H1 (cell line): ENCODE measurements at regions not wholly inside any gene's neighbourhood (a gene's known extent, or its start where the extent isn't known, plus 50 kb on each side); places are given as distances from the start of the nearest gene placed in this dataset.

ENCODE experiments used
- CTCF ChIA-PET: fragments of 300-600 bp; sonication (Branson Sonifier 250); formaldehyde crosslinking; loops from one replicate; lab custom pipeline; 2021; ENCODE audit not compliant: partially characterized antibody; lab: Charles Lee
- POLR2A ChIA-PET: fragments of 300-600 bp; sonication (Branson Sonifier 250); formaldehyde crosslinking; loops from one replicate; lab custom pipeline; 2021; ENCODE audit warnings: inconsistent platforms; ENCODE audit not compliant: partially characterized antibody; lab: Charles Lee
- DNase-seq, 2 experiments: peaks; one replicate each; pipeline versions ENCODE4 v3.0.0 to v3.0.0-alpha.2; 2010 to 2022; ENCODE audit warnings: low spot score in 2 of 2, low read depth in 1 of 2, mixed read lengths in 1 of 2
- FAIRE-seq: peaks from 2 replicates; lab custom pipeline; 2011; peaks lifted over from hg19 to GRCh38; lab: Jason Lieb, UNC
- H2AFZ ChIP-seq: 2 replicates; pipeline ENCODE4 v1.8.1; 2012; ENCODE audit warnings: low read length, inconsistent platforms
- H2AK5ac ChIP-seq: 2 replicates; pipeline ENCODE4 v1.6.1; 2013; ENCODE audit warnings: low read depth, low read length
- H2BK120ac ChIP-seq: replicated peaks from 2 replicates; pipeline ENCODE3; 2013; ENCODE audit warnings: low read depth, low read length, inconsistent platforms
- H2BK12ac ChIP-seq: 2 replicates; pipeline ENCODE4 v1.6.1; 2013; ENCODE audit warnings: low read depth, low read length
- H2BK15ac ChIP-seq: 2 replicates; pipeline ENCODE4 v1.6.1; 2013; ENCODE audit warnings: low read length
- H2BK20ac ChIP-seq: 2 replicates; pipeline ENCODE4 v1.6.1; 2013; ENCODE audit warnings: low read length
- H2BK5ac ChIP-seq: 2 replicates; pipeline ENCODE4 v1.6.1; 2013; ENCODE audit warnings: low read depth, low read length
- H3K14ac ChIP-seq: 2 replicates; pipeline ENCODE4 v1.6.1; 2013; ENCODE audit warnings: inconsistent platforms; ENCODE audit not compliant: insufficient read length
- H3K18ac ChIP-seq: 2 replicates; pipeline ENCODE4 v1.6.1; 2013; ENCODE audit warnings: low read length; ENCODE audit errors: extremely low read depth
- H3K23ac ChIP-seq: 2 replicates; pipeline ENCODE4 v1.6.1; 2013; ENCODE audit warnings: inconsistent platforms; ENCODE audit not compliant: insufficient read length
- H3K23me2 ChIP-seq: 2 replicates; pipeline ENCODE4 v1.6.1; 2013; ENCODE audit warnings: low read depth, low read length
- H3K27ac ChIP-seq: 2 replicates; pipeline ENCODE4 v1.6.1; 2011; ENCODE audit warnings: low read depth, low read length, inconsistent platforms
- H3K27me3 ChIP-seq, 4 experiments: replicated peaks in 1 of 4; 1 replicate in 1 of 4; 2 replicates in 3 of 4; pipeline versions ENCODE4 v1.6.1 to v1.8.1; 2011 to 2013; ENCODE audit warnings: low read length in 3 of 4, mild to moderate bottlenecking in 3 of 4, inconsistent platforms in 2 of 4, mixed read lengths in 2 of 4, moderate library complexity in 1 of 4; ENCODE audit not compliant: control insufficient read depth in 3 of 4, insufficient read depth in 3 of 4; ENCODE audit errors: extremely low read depth in 1 of 4
- H3K36me3 ChIP-seq, 4 experiments: 2 replicates each; pipeline versions ENCODE4 v1.6.1 to v1.8.1; 2011 to 2013; ENCODE audit warnings: mild to moderate bottlenecking in 4 of 4, low read length in 3 of 4, moderate library complexity in 2 of 4, control low read depth in 1 of 4, inconsistent platforms in 1 of 4; ENCODE audit not compliant: insufficient read depth in 4 of 4, control insufficient read depth in 2 of 4
- H3K4ac ChIP-seq: replicated peaks from 2 replicates; pipeline ENCODE3; 2013; ENCODE audit warnings: low read length, low read depth, mixed read lengths, inconsistent platforms; ENCODE audit not compliant: insufficient read length
- H3K4me1 ChIP-seq, 4 experiments: replicated peaks in 1 of 4; 1 replicate in 1 of 4; 2 replicates in 3 of 4; pipeline versions ENCODE4 v1.6.1 to v1.8.1; 2011 to 2013; ENCODE audit warnings: low read length in 3 of 4, inconsistent platforms in 2 of 4, mixed read lengths in 1 of 4; ENCODE audit not compliant: insufficient read depth in 4 of 4, control insufficient read depth in 3 of 4
- H3K4me2 ChIP-seq, 2 experiments: 2 replicates each; pipeline versions ENCODE4 v1.6.1 to v1.8.1; 2011 to 2013; ENCODE audit warnings: low read depth in 2 of 2, low read length in 2 of 2, control low read depth in 1 of 2, inconsistent platforms in 1 of 2, mild to moderate bottlenecking in 1 of 2; ENCODE audit not compliant: insufficient read depth in 1 of 2
- H3K4me3 ChIP-seq, 4 experiments: fragments of 200-600, 300-600 bp in 1 of 4; sonication (generic), shearing (Covaris generic), sonication (Bioruptor Twin) in 1 of 4; 2 replicates each; pipeline versions ENCODE4 v1.5.1 to v1.8.1; 2011 to 2016; ENCODE audit warnings: low read length in 4 of 4, low read depth in 3 of 4, control low read depth in 2 of 4, inconsistent platforms in 2 of 4, mild to moderate bottlenecking in 2 of 4, mixed read lengths in 1 of 4, moderate library complexity in 1 of 4; ENCODE audit not compliant: insufficient read depth in 2 of 4; ENCODE audit errors: extremely low read depth in 1 of 4
- H3K56ac ChIP-seq: replicated peaks from 2 replicates; pipeline ENCODE3; 2013; ENCODE audit warnings: low read depth, mild to moderate bottlenecking, mixed read lengths, low read length, inconsistent platforms; ENCODE audit not compliant: insufficient read length
- H3K79me1 ChIP-seq: 2 replicates; pipeline ENCODE4 v1.6.1; 2013; ENCODE audit warnings: low read depth, low read length, control low read depth
- H3K79me2 ChIP-seq, 2 experiments: 2 replicates each; pipeline versions ENCODE4 v1.6.1 to v1.8.1; 2012 to 2013; ENCODE audit warnings: low read length in 2 of 2, mild to moderate bottlenecking in 2 of 2, inconsistent platforms in 1 of 2; ENCODE audit not compliant: insufficient read depth in 2 of 2, control insufficient read depth in 1 of 2
- H3K9ac ChIP-seq, 4 experiments: replicated peaks in 1 of 4; 1 replicate in 1 of 4; 2 replicates in 3 of 4; pipeline versions ENCODE4 v1.6.1 to v1.8.1; 2011 to 2013; ENCODE audit warnings: low read depth in 3 of 4, low read length in 3 of 4, control low read depth in 2 of 4, mild to moderate bottlenecking in 2 of 4, moderate library complexity in 2 of 4, inconsistent platforms in 1 of 4; ENCODE audit errors: extremely low read depth in 1 of 4
- H3K9me3 ChIP-seq, 2 experiments: 2 replicates each; pipeline versions ENCODE4 v1.6.1 to v1.8.1; 2012 to 2013; ENCODE audit warnings: mild to moderate bottlenecking in 2 of 2, moderate library complexity in 2 of 2, control low read depth in 1 of 2, inconsistent platforms in 1 of 2, low read depth in 1 of 2, low read length in 1 of 2, mixed read lengths in 1 of 2; ENCODE audit not compliant: insufficient read depth in 2 of 2
- H4K20me1 ChIP-seq, 2 experiments: replicated peaks in 1 of 2; 2 replicates each; pipeline versions ENCODE3 to v1.8.1; 2011 to 2013; ENCODE audit warnings: inconsistent platforms in 2 of 2, low read length in 2 of 2, mild to moderate bottlenecking in 1 of 2; ENCODE audit not compliant: insufficient read depth in 2 of 2, control insufficient read depth in 1 of 2
- H4K5ac ChIP-seq: 2 replicates; pipeline ENCODE4 v1.6.1; 2013; ENCODE audit warnings: low read length, low read depth, mixed read lengths, inconsistent platforms; ENCODE audit not compliant: insufficient read length
- H4K8ac ChIP-seq: 2 replicates; pipeline ENCODE4 v1.8.0; 2013; ENCODE audit warnings: mild to moderate bottlenecking, moderate library complexity, low read length, inconsistent platforms; ENCODE audit not compliant: insufficient read depth; ENCODE audit errors: extremely low read depth
- H4K91ac ChIP-seq: replicated peaks from 2 replicates; pipeline ENCODE3; 2013; ENCODE audit warnings: low read length, mixed read lengths, inconsistent platforms; ENCODE audit not compliant: insufficient read length
- CHD2 ChIP-seq: IDR thresholded peaks from 2 replicates; pipeline ENCODE4 v1.6.1; 2012; ENCODE audit warnings: low read length, improper control_type of control experiment
- SP1 ChIP-seq: IDR thresholded peaks from 2 replicates; pipeline ENCODE4 v1.6.1; 2011; ENCODE audit warnings: low read depth, low read length
- USF2 ChIP-seq: IDR thresholded peaks from 2 replicates; pipeline ENCODE4 v1.6.1; 2011; ENCODE audit warnings: low read length, improper control_type of control experiment
- WGBS, 2 experiments: shearing (Covaris generic) in 1 of 2; methylation state at CpG; one replicate each; pipeline versions ENCODE4 v1.1.6 to v1.1.7; 2013 to 2015; ENCODE audit warnings: low lambda C conversion rate in 2 of 2, mixed read lengths in 2 of 2, inconsistent platforms in 1 of 2, low coverage in 1 of 2, missing lambda C conversion rate in 1 of 2; ENCODE audit not compliant: insufficient replicate concordance in 2 of 2, insufficient coverage in 1 of 2, insufficient read length in 1 of 2; ENCODE audit errors: extremely low coverage in 1 of 2, missing lambda C conversion rate in 1 of 2; 5-methylcytosine and 5-hydroxymethylcytosine counted together

GRCh38 chr6:14710421-14710820 is 535.4 kb upstream of the JARID2 start:
- H2BK20ac ChIP-seq: no peak overlapping the region
- CTCF ChIA-PET: interaction anchor here (0.8 to 1.4 kb wide), 8 partner anchors 12 to 499 kb away, joined by 3 to 5 read pairs (median 4); no protein-coding TSS in a partner anchor
- no peak for FAIRE-seq

More at GRCh38 chr6:14710421-14710820, 535.4 kb upstream of the JARID2 start:
- no peak overlapping the region for H2BK12ac ChIP-seq
- H3K36me3 ChIP-seq: no peaks in the 10 kb centered on the region
- POLR2A ChIA-PET: no interaction called here
- no peak overlapping the region for H2BK5ac ChIP-seq
- no peak overlapping the region for H2BK15ac ChIP-seq
- no peak overlapping the region for H3K4me3 ChIP-seq
- H2AK5ac ChIP-seq: no peak overlapping the region
- no peak for DNase-seq
- no peak overlapping the region for H3K4ac ChIP-seq
- no peak overlapping the region for H4K5ac ChIP-seq
- H4K91ac ChIP-seq: no peak overlapping the region
- H3K9ac ChIP-seq: no peak overlapping the region
- no peak overlapping the region for H3K14ac ChIP-seq
- TF ChIP-seq USF2 (no peak), SP1 (no peak), CHD2 (no peak)
- H3K4me1 ChIP-seq: peaks cover 0 to 5% (median 0%) of the 10 kb centered on the region in 4 experiments; a peak in 2 of 7 replicates
- no peak overlapping the region for H3K4me2 ChIP-seq
- H3K23ac ChIP-seq: no peak overlapping the region
- H3K27ac ChIP-seq: no peak overlapping the region
- no peak overlapping the region for H2AFZ ChIP-seq
- H3K79me1 ChIP-seq: no peaks in the 10 kb centered on the region
- H3K23me2 ChIP-seq: no peaks in the 10 kb centered on the region
- no peaks in the 10 kb centered on the region for H3K79me2 ChIP-seq
- no peaks in the 10 kb centered on the region for H3K27me3 ChIP-seq
- no peaks in the 10 kb centered on the region for H4K20me1 ChIP-seq
- H3K18ac ChIP-seq: no peak overlapping the region
- WGBS, 2 experiments: 86% methylated on average over 5 of the region's 5 CpGs; no CpG with 5 or more reads in 1 of the 2 experiments
- H3K9me3 ChIP-seq: no peaks in the 10 kb centered on the region; a peak in 1 of 4 replicates
- H3K56ac ChIP-seq: no peak overlapping the region
- no peak overlapping the region for H4K8ac ChIP-seq
- no peak overlapping the region for H2BK120ac ChIP-seq
